ENCODE measurements at regions not wholly inside any gene's neighbourhood (a gene's known extent, or its start where the extent isn't known, plus 50 kb on each side); places are given as distances from the start of the nearest gene placed in this dataset.

DNA sequence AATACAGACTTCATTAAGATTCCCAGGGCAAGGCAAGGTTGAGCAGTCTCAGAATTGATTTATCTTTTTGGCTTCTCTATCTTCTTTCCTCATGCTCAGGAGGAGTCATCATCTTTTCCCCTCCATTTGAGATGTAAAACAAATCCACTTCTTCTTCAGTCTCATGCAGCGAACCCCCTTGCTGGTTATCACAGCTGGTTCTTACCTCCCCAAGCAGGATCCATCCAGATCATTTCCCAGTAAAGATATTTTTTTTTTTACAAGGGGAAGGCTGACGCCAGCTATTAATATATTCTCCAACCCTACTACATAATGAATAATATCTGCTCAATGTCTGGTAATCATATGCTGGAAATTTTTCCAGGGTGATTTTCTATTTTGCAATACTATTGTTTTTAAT, 508.9 kb upstream of the NOX3 start:
- TF ChIP-seq POLR2A (IDR thresholded peaks at IDR 0.05): no peak
- Histone ChIP-seq H3K27ac (no peak overlapping the region), H3K4me3 (no peak overlapping the region), H3K9me3 (no peaks in the 10 kb centered on the region), H3K27me3 (no peaks in the 10 kb centered on the region), H3K36me3 (no peaks in the 10 kb centered on the region), H3K4me1 (no peaks in the 10 kb centered on the region)
- no peak for DNase-seq (ENCODE audit: low spot score in 2 of 2)
- 65% methylated on average over 2 of the region's 2 CpGs for WGBS

DNA sequence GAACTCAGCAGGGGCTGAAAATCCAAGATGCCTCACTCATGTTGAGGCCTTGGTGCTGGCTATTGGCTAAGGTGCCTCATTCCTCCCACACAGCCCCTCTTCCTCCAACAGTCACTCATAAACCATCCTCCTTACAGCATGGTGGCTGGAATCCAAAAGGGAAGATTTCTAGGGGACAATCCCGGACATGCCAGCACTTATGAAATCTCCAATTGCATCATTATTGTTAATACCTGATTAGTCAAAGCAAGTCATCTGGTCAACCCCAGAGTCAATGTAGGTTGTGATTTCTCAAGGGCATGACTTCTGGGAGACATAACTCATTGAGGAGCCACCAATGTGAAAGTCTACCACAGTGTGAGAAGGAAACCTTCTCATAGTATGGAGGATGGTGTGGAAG, 506.6 kb upstream of the NOX3 start:
- Histone ChIP-seq H3K27ac (no peak overlapping the region), H3K9me3 (no peaks in the 10 kb centered on the region), H3K36me3 (no peaks in the 10 kb centered on the region), H3K4me3 (no peak overlapping the region), H3K4me1 (no peaks in the 10 kb centered on the region), H3K27me3 (no peaks in the 10 kb centered on the region)
- no peak for DNase-seq (ENCODE audit: low spot score in 2 of 2)
- no peak for TF ChIP-seq POLR2A (IDR thresholded peaks at IDR 0.05)
- no peak for TF ChIP-seq EP300 (IDR thresholded peaks at IDR 0.05)
- no peak for TF ChIP-seq POLR2AphosphoS5 (IDR thresholded peaks at IDR 0.05)
- TF ChIP-seq, protein P1, sequence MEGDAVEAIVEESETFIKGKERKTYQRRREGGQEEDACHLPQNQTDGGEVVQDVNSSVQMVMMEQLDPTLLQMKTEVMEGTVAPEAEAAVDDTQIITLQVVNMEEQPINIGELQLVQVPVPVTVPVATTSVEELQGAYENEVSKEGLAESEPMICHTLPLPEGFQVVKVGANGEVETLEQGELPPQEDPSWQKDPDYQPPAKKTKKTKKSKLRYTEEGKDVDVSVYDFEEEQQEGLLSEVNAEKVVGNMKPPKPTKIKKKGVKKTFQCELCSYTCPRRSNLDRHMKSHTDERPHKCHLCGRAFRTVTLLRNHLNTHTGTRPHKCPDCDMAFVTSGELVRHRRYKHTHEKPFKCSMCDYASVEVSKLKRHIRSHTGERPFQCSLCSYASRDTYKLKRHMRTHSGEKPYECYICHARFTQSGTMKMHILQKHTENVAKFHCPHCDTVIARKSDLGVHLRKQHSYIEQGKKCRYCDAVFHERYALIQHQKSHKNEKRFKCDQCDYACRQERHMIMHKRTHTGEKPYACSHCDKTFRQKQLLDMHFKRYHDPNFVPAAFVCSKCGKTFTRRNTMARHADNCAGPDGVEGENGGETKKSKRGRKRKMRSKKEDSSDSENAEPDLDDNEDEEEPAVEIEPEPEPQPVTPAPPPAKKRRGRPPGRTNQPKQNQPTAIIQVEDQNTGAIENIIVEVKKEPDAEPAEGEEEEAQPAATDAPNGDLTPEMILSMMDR (IDR thresholded peaks at IDR 0.05): no peak
- WGBS: 82% methylated on average over 1 of the region's 1 CpG

DNA sequence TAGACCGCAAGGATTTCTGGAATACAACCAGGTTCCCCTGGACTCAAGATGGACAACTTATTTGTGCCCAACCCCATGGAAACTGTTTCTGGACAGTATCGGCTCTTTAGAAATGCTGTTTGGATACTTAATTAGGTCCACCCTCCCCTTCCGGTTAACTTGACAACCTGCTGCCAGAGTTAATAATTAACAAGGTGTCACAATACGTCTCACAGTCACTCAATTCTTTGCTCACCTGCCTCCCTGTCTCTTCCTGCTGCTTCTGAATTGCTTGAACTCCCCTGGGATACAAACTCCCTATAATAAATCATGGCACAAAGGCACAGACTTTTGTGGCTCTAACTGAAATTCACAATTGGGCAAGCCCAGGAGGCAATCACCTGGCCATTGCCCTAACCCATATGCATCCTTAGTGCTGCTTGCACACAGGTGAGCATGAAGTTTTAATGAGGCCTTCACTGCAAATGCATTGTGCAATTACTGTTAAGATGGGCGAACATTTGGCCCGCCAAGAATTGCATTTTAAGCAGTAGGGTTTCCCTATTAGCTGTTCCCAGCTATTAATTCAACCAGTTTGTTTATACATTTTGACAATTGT, 504.4 kb upstream of the NOX3 start:
- Histone ChIP-seq H3K27ac (no peak overlapping the region), H3K4me3 (no peak overlapping the region), H3K27me3 (no peaks in the 10 kb centered on the region), H3K4me1 (no peaks in the 10 kb centered on the region), H3K36me3 (no peaks in the 10 kb centered on the region), H3K9me3 (no peaks in the 10 kb centered on the region)
- WGBS: 93% methylated on average over 6 of the region's 6 CpGs
- no peak for TF ChIP-seq POLR2AphosphoS5 (IDR thresholded peaks at IDR 0.05)
- no peak for TF ChIP-seq POLR2A (IDR thresholded peaks at IDR 0.05)
- TF ChIP-seq EP300 (IDR thresholded peaks at IDR 0.05): no peak
- TF ChIP-seq, protein P1 (IDR thresholded peaks at IDR 0.05): no peak
- no peak for DNase-seq (ENCODE audit: low spot score in 2 of 2)

DNA sequence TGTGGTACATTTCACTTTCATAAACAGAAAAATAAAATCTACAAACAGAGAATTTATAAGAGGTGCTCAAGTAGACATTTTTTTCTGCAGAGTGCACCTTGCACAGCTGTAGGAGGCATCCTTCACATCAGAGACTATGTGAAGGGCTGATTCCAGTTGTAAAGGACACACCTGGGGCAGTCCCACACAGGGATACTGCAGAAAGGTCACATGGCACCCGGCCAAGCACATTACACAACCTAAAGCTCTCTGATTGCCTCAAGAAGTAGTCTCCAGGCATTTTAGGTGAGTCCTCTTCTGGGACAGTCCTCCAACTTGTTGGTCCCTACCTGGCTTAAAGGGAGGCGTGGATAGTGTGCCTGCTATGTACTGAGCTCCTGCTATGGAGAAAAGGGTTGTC, 502.9 kb upstream of the NOX3 start:
- TF ChIP-seq POLR2AphosphoS5 (IDR thresholded peaks at IDR 0.05) (no peak), POLR2A (IDR thresholded peaks at IDR 0.05) (no peak), EP300 (IDR thresholded peaks at IDR 0.05) (no peak)
- TF ChIP-seq, protein P1 (IDR thresholded peaks at IDR 0.05): no peak
- Histone ChIP-seq H3K27me3 (no peaks in the 10 kb centered on the region), H3K4me3 (no peak overlapping the region), H3K27ac (no peak overlapping the region), H3K4me1 (no peaks in the 10 kb centered on the region), H3K36me3 (no peaks in the 10 kb centered on the region), H3K9me3 (no peaks in the 10 kb centered on the region)
- 82% methylated on average over 2 of the region's 2 CpGs for WGBS
- DNase-seq (ENCODE audit: low spot score in 2 of 2): no peak

DNA sequence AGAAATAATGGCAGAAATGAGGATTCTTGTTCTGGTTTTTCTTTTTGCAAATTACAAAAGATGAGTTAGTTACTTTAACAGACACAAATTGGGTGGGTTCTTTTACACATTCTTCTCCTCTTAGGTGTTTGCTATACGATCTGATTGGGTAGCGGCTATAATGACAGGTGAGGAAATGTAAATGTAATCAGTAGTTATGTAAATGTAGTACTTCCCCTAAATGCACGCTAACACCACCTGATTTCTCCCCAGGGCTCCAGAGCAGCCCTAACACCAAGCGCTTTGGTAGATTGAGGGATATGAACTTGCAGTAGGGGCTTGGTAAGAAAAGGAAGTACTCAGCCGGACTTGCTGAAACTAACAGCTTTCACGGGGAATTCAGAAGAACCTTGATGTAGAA, 499.4 kb upstream of the NOX3 start:
- H3K27me3 ChIP-seq: no peaks in the 10 kb centered on the region
- TF ChIP-seq EP300 (IDR thresholded peaks at IDR 0.05): no peak
- TF ChIP-seq POLR2A (IDR thresholded peaks at IDR 0.05): no peak
- TF ChIP-seq POLR2AphosphoS5 (IDR thresholded peaks at IDR 0.05): no peak
- TF ChIP-seq, protein P1 (IDR thresholded peaks at IDR 0.05): no peak
- no peak overlapping the region for H3K27ac ChIP-seq
- H3K4me1 ChIP-seq: no peaks in the 10 kb centered on the region
- WGBS: 80% methylated on average over 6 of the region's 6 CpGs
- DNase-seq (ENCODE audit: low spot score in 2 of 2): no peak
- H3K9me3 ChIP-seq: no peaks in the 10 kb centered on the region
- no peak overlapping the region for H3K4me3 ChIP-seq
- H3K36me3 ChIP-seq: no peaks in the 10 kb centered on the region

DNA sequence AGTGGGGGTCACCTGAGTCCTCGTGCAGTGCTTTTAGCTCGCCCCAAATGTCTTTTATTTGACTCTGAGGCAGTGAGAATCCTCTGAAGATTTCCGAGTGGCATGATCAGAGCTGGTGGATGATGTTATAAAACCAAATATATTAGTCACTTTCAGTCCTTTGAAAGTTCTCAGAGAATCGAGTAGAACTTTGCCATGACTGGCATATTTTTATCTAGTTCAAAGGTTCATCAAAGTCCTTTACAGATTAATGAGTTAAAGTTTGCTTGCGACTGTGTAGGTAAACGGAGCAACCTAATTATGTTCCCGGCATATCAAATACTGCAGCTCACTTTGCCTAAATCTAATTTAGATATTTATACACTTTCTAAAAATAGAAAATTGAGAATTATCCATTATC, 498.5 kb upstream of the NOX3 start:
- TF ChIP-seq, protein P1 (IDR thresholded peaks at IDR 0.05): no peak
- no peak for TF ChIP-seq EP300 (IDR thresholded peaks at IDR 0.05)
- Histone ChIP-seq H3K27me3 (no peaks in the 10 kb centered on the region), H3K9me3 (no peaks in the 10 kb centered on the region), H3K27ac (no peak overlapping the region), H3K4me1 (no peaks in the 10 kb centered on the region), H3K36me3 (no peaks in the 10 kb centered on the region), H3K4me3 (no peak overlapping the region)
- WGBS: 86% methylated on average over 7 of the region's 7 CpGs
- no peak for DNase-seq (ENCODE audit: low spot score in 2 of 2)

Data from suprapubic skin (tissue), 4 donors.